ENCODE measurements at regions not wholly inside any gene's neighbourhood (a gene's known extent, or its start where the extent isn't known, plus 50 kb on each side); places are given as distances from the start of the nearest gene placed in this dataset.

DNA sequence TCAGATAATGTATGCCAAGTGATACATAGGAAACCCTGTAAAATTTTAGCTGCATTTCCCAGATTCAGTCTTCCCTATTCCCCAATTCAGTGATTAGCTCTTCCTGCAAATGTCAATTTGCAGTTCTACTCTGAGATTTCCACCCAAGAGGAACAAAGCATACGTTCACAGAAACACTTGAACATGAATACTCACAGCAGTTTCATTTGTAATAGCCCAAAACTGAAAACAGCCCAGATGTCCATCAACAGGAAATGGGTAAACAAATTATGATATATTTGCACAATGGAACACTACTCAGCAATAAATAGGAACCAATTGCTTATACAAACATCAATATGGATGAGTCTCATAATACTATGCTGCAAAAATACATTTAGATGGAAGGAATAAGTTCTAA lies 194.2 kb downstream of the GXYLT1 start:
- no peaks in the 10 kb centered on the region for H3K36me3 ChIP-seq (ENCODE audit: control insufficient read depth, insufficient read depth, low read length)
- H3K9ac ChIP-seq (ENCODE audit: low read length): no peak overlapping the region
- no peak overlapping the region for H3K4me3 ChIP-seq (ENCODE audit: low read length)
- H3K27me3 ChIP-seq (ENCODE audit: control insufficient read depth, insufficient read depth, low read length): no peaks in the 10 kb centered on the region
- no peaks in the 10 kb centered on the region for H3K4me1 ChIP-seq (ENCODE audit: control insufficient read depth, insufficient read depth, low read length)
- H3K9me3 ChIP-seq (ENCODE audit: control insufficient read depth, low read length): no peaks in the 10 kb centered on the region

DNA sequence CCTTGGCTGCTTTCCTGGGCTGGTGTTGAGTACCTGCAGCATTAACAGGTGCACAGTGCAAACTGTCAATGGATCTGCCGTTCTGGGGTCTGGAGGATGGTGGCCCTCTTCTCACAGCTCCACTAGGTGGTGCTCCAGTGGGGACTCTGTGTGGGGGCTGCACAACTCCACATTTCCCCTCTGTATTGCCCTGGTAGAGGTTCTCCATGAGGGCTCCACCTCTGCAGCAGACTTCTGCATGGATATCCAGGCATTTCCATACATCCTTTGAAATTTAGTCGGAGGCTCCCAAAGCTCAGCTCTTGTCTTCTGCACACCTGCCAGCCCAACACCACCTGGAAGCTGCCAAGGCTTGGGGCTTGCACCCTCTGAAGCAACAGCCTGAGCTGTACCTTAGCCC lies 198.6 kb downstream of the GXYLT1 start:
- Histone ChIP-seq H3K4me1 (ENCODE audit: control insufficient read depth, insufficient read depth, low read length) (no peaks in the 10 kb centered on the region), H3K27me3 (ENCODE audit: control insufficient read depth, insufficient read depth, low read length) (no peaks in the 10 kb centered on the region), H3K9me3 (ENCODE audit: control insufficient read depth, low read length) (no peaks in the 10 kb centered on the region), H3K36me3 (ENCODE audit: control insufficient read depth, insufficient read depth, low read length) (no peaks in the 10 kb centered on the region), H3K9ac (ENCODE audit: low read length) (no peak overlapping the region), H3K4me3 (ENCODE audit: low read length) (no peak overlapping the region)

DNA sequence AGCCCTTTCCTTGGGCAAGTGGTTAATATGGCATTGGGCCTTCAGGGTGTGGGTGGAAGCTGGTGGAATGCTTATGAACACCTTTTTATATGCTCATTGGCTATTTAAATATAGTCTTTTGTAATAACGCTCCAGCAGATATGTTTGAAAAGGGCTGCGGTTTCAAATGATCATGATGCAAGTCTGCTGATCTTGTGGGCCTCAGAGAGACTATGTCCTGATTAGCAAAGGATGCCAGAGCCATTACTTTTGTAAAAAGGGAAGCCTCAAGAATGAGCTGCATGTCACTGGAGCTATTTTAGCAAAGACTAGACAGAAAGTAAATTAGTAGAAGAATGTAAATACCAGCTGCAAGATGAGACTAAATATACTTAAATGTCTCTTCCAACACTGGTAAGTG lies 200.5 kb downstream of the GXYLT1 start:
- no peaks in the 10 kb centered on the region for H3K4me1 ChIP-seq (ENCODE audit: control insufficient read depth, insufficient read depth, low read length)
- no peaks in the 10 kb centered on the region for H3K9me3 ChIP-seq (ENCODE audit: control insufficient read depth, low read length)
- no peaks in the 10 kb centered on the region for H3K27me3 ChIP-seq (ENCODE audit: control insufficient read depth, insufficient read depth, low read length)
- H3K9ac ChIP-seq (ENCODE audit: low read length): no peak overlapping the region
- no peaks in the 10 kb centered on the region for H3K36me3 ChIP-seq (ENCODE audit: control insufficient read depth, insufficient read depth, low read length)
- no peak overlapping the region for H3K4me3 ChIP-seq (ENCODE audit: low read length)

DNA sequence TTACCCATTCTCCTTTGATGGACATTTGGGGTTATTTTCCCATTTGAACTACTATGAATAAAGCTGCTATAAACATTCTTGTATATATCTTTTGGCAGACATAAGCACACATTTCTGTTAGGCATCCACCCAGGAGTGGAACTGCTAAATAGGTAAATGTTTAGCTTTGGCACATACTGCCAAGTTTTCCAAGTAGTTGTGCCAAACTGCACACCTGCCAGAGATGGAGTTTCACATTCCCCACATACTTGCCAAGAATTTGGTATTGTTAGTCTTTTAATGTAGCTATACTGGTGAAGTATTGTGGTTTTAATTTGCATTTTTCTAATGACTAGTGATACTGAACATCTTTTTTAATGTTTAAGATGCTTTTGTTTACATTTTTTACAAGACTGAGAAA lies 201.0 kb downstream of the GXYLT1 start:
- no peaks in the 10 kb centered on the region for H3K36me3 ChIP-seq (ENCODE audit: control insufficient read depth, insufficient read depth, low read length)
- no peaks in the 10 kb centered on the region for H3K4me1 ChIP-seq (ENCODE audit: control insufficient read depth, insufficient read depth, low read length)
- H3K27me3 ChIP-seq (ENCODE audit: control insufficient read depth, insufficient read depth, low read length): no peaks in the 10 kb centered on the region
- H3K9me3 ChIP-seq (ENCODE audit: control insufficient read depth, low read length): no peaks in the 10 kb centered on the region
- H3K4me3 ChIP-seq (ENCODE audit: low read length): no peak overlapping the region
- H3K9ac ChIP-seq (ENCODE audit: low read length): no peak overlapping the region

DNA sequence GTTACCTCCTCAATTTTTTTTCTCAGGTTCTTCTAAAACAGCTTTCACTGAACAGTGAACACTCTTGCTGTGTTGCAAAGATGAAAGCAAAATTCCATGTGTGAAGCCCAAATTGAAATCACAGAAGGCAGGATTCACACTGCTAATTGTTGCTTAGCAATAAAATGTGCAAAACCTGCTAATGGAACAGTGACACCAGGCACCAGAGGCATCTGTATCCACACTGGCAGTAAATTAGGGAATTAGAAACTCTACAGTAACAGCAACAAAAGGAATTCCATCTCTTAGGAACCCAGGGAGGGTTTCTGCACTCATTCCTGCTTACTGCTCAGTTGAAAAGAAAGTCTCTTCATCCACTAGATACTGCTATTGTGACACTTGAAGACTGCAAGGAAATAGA lies 202.3 kb downstream of the GXYLT1 start:
- Histone ChIP-seq H3K9me3 (ENCODE audit: control insufficient read depth, low read length) (no peaks in the 10 kb centered on the region), H3K4me1 (ENCODE audit: control insufficient read depth, insufficient read depth, low read length) (no peaks in the 10 kb centered on the region), H3K9ac (ENCODE audit: low read length) (no peak overlapping the region), H3K36me3 (ENCODE audit: control insufficient read depth, insufficient read depth, low read length) (no peaks in the 10 kb centered on the region), H3K27me3 (ENCODE audit: control insufficient read depth, insufficient read depth, low read length) (no peaks in the 10 kb centered on the region), H3K4me3 (ENCODE audit: low read length) (no peak overlapping the region)

DNA sequence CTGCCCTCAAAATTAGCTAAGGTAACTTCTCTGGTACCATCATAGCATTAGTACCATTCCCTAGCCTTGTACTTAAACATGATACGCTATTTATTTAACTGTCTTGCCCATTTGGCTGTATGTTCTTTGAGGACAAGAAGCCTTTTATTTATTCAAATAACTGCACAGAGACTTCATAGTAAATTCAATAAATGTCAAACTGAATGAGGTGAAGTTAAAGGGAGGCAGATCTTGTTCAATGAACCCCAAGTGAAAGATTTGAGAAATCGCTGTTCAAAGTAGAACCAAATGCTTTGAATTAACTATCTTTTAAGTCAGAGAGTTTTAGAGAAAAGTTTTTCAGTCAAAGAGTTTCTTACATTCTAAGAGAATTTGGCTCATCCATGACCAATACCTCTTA lies 203.6 kb downstream of the GXYLT1 start:
- Histone ChIP-seq H3K4me1 (ENCODE audit: control insufficient read depth, insufficient read depth, low read length) (no peaks in the 10 kb centered on the region), H3K9ac (ENCODE audit: low read length) (no peak overlapping the region), H3K27me3 (ENCODE audit: control insufficient read depth, insufficient read depth, low read length) (no peaks in the 10 kb centered on the region), H3K4me3 (ENCODE audit: low read length) (no peak overlapping the region), H3K36me3 (ENCODE audit: control insufficient read depth, insufficient read depth, low read length) (no peaks in the 10 kb centered on the region), H3K9me3 (ENCODE audit: control insufficient read depth, low read length) (no peaks in the 10 kb centered on the region)

DNA sequence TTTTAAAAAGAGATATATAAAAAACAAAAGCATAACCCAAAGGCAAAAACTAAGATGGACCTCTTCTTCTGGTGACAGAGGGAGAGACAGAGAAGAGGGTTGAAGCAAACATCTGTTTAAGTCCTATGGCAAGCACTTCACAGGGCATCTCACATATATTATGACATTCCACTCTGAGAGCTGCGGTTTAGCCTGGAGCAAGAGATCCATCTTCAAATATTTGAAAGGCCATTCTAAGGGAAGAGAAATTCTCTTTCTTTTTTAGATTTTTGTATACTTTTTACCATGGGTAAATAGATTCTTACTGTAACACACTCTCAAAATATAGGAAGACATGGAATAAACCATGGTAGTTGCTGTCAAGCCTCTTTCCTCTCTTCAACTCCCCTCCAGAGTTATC lies 204.1 kb downstream of the GXYLT1 start:
- H3K4me1 ChIP-seq (ENCODE audit: control insufficient read depth, insufficient read depth, low read length): no peaks in the 10 kb centered on the region
- H3K9me3 ChIP-seq (ENCODE audit: control insufficient read depth, low read length): no peaks in the 10 kb centered on the region
- H3K4me3 ChIP-seq (ENCODE audit: low read length): no peak overlapping the region
- no peaks in the 10 kb centered on the region for H3K36me3 ChIP-seq (ENCODE audit: control insufficient read depth, insufficient read depth, low read length)
- no peak overlapping the region for H3K9ac ChIP-seq (ENCODE audit: low read length)
- H3K27me3 ChIP-seq (ENCODE audit: control insufficient read depth, insufficient read depth, low read length): no peaks in the 10 kb centered on the region

DNA sequence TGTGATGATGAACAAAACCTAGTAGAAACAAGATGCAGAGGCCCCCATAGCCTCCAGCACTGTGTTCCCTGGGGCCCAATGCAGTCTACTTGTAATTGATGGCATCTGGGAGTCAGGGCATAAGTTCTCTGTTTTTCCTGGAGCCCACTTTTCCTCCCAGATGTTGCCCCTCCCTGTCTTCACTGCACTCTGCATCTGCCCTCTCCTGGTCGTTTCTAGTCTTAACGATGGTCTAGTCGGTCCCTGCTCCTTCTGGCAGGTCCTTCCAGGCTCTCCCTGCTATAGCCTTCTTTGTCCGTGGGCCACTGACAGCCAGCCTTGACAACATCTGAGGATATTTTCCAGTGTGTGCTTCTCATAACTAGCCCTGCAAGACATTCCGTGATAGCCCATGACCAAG lies 208.3 kb downstream of the GXYLT1 start:
- Histone ChIP-seq H3K27me3 (ENCODE audit: control insufficient read depth, insufficient read depth, low read length) (no peaks in the 10 kb centered on the region), H3K9ac (ENCODE audit: low read length) (no peak overlapping the region), H3K36me3 (ENCODE audit: control insufficient read depth, insufficient read depth, low read length) (no peaks in the 10 kb centered on the region), H3K4me1 (ENCODE audit: control insufficient read depth, insufficient read depth, low read length) (no peaks in the 10 kb centered on the region), H3K9me3 (ENCODE audit: control insufficient read depth, low read length) (no peaks in the 10 kb centered on the region), H3K4me3 (ENCODE audit: low read length) (no peak overlapping the region)

DNA sequence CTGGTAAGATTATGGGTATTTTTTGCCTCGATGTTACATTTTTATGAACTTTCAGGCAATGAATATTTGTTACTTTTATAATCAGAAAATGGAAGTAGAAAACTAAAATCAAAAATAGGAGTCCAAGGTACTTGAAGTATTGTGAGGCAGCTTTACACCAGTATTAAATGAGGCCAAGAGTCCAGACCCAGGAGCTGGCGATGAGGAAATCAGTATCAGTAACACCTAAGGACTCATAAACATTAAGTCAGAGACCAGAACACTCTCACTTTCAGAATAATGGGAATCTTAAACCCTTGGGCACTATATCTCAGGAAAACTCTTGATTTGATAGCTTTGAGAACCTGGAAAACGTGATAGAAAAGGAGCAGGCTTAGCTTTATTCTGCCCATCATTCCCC lies 208.8 kb downstream of the GXYLT1 start:
- Histone ChIP-seq H3K9me3 (ENCODE audit: control insufficient read depth, low read length) (no peaks in the 10 kb centered on the region), H3K9ac (ENCODE audit: low read length) (no peak overlapping the region), H3K4me1 (ENCODE audit: control insufficient read depth, insufficient read depth, low read length) (no peaks in the 10 kb centered on the region), H3K27me3 (ENCODE audit: control insufficient read depth, insufficient read depth, low read length) (no peaks in the 10 kb centered on the region), H3K36me3 (ENCODE audit: control insufficient read depth, insufficient read depth, low read length) (no peaks in the 10 kb centered on the region), H3K4me3 (ENCODE audit: low read length) (no peak overlapping the region)

DNA sequence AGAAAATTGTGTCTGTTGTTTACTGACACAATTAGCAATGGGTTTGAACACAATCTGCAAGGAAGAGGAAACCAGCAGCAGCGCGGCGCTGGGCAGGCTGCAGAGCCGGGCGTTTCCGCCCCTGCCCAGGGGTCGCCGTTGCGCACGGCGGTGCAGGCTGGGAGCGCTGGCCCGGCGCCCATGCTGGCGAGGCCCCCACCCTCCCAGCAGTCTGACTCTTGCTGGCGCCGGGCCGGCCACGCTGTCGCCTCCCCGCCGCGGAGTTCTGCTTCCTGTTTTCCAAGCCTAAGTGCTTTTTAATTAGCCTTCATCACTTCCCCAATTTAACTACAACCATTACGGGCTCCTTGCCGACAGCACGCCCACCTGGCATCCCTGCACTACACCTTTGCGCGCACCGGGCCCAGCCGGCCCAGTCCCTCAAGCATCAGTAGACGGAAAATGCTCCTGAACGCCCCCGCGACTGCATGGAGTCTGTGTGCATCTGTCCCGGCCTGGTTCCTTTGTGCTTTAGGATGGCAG lies 212.1 kb downstream of the GXYLT1 start:
- H3K9me3 ChIP-seq (ENCODE audit: control insufficient read depth, low read length): no peaks in the 10 kb centered on the region
- H3K9ac ChIP-seq (ENCODE audit: low read length): peak overlapping the region; percentile 38
- peak overlapping the region; percentile 56 for H3K4me3 ChIP-seq (ENCODE audit: low read length)
- no peaks in the 10 kb centered on the region for H3K36me3 ChIP-seq (ENCODE audit: control insufficient read depth, insufficient read depth, low read length)
- no peaks in the 10 kb centered on the region for H3K4me1 ChIP-seq (ENCODE audit: control insufficient read depth, insufficient read depth, low read length)
- H3K27me3 ChIP-seq (ENCODE audit: control insufficient read depth, insufficient read depth, low read length): no peaks in the 10 kb centered on the region

DNA sequence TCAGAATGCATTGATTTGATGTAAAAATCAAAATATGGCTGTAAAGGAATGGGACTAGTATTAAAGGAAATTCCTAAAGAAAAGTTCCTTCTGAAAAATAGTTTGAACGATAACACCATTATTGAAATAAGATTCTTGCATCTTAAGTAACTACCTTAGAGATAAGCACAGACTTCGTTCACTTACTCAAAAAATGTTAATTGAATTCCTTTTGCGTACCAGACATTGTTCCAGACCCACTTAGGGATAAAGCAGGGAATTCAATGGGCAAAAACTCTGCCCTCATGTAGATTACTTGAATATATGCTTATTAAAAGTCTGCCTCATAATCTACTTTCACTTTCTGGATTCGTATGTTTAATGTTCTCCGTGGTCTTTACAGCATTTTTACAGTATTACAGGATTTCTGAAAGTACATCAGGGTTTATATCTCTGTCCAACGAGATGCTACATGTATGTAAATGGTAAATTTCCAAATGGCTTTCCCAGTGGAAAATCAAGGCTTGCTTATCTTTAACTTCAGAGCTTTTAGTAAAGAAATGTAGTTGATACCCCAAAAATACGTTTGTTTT lies 213.7 kb downstream of the GXYLT1 start:
- no peaks in the 10 kb centered on the region for H3K4me1 ChIP-seq (ENCODE audit: control insufficient read depth, insufficient read depth, low read length)
- peak overlapping the region; percentile 3 for H3K4me3 ChIP-seq (ENCODE audit: low read length)
- H3K27me3 ChIP-seq (ENCODE audit: control insufficient read depth, insufficient read depth, low read length): no peaks in the 10 kb centered on the region
- H3K9me3 ChIP-seq (ENCODE audit: control insufficient read depth, low read length): no peaks in the 10 kb centered on the region
- peak overlapping the region; percentile 0 for H3K9ac ChIP-seq (ENCODE audit: low read length)
- H3K36me3 ChIP-seq (ENCODE audit: control insufficient read depth, insufficient read depth, low read length): no peaks in the 10 kb centered on the region

DNA sequence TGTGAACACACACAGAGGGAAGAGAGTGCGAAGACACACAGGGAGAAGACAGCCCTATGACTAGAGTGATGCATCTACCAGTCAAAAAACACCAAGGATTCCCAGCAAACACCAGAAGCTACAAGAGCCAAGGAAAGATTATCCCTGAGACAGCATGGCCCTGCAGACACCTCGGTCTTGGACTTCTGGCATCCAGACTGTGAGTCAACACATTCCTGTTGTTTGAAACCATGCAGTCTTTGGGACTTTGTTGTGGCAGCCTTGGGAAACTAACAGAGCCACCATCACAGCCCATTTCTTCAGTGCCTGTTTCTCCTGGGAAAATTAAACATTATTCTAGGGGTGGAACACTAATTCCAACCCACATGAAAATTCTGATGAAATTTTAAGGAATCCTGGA lies 220.6 kb downstream of the GXYLT1 start:
- no peak overlapping the region for H3K4me3 ChIP-seq (ENCODE audit: low read length)
- no peaks in the 10 kb centered on the region for H3K4me1 ChIP-seq (ENCODE audit: control insufficient read depth, insufficient read depth, low read length)
- H3K9me3 ChIP-seq (ENCODE audit: control insufficient read depth, low read length): no peaks in the 10 kb centered on the region
- no peak overlapping the region for H3K9ac ChIP-seq (ENCODE audit: low read length)
- H3K36me3 ChIP-seq (ENCODE audit: control insufficient read depth, insufficient read depth, low read length): no peaks in the 10 kb centered on the region
- H3K27me3 ChIP-seq (ENCODE audit: control insufficient read depth, insufficient read depth, low read length): no peaks in the 10 kb centered on the region

DNA sequence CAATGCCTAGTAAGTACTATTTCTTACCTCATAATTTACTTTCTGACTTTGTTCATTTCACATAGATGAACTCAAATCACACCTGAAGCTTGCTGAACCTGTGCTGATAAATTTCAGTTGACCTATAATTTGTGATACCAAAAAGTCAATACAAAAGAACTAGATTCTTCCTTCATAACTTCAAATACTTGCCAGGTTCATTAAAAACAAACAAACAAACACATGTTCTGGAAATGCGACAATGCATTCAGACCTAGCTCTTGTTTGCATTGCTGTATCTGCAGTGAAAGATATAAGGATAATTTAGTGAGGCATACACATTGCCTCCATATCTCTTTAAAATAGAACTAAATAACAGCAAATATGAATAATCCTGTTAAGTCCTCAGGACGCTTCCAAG lies 221.3 kb downstream of the GXYLT1 start:
- H3K9me3 ChIP-seq (ENCODE audit: control insufficient read depth, low read length): no peaks in the 10 kb centered on the region
- H3K9ac ChIP-seq (ENCODE audit: low read length): no peak overlapping the region
- H3K4me1 ChIP-seq (ENCODE audit: control insufficient read depth, insufficient read depth, low read length): no peaks in the 10 kb centered on the region
- no peak overlapping the region for H3K4me3 ChIP-seq (ENCODE audit: low read length)
- no peaks in the 10 kb centered on the region for H3K27me3 ChIP-seq (ENCODE audit: control insufficient read depth, insufficient read depth, low read length)
- H3K36me3 ChIP-seq (ENCODE audit: control insufficient read depth, insufficient read depth, low read length): no peaks in the 10 kb centered on the region

Data from mucosa of stomach (tissue), 1 donor.